ENCODE measurements at regions not wholly inside any gene's neighbourhood (a gene's known extent, or its start where the extent isn't known, plus 50 kb on each side); places are given as distances from the start of the nearest gene placed in this dataset.
"Not testable (repeated sequence)": the region's sequence is repeated elsewhere in the genome, so short reads cannot be mapped to it uniquely, and the experiment has no call there.

GRCh38 chr5:160494451-160494850, 72.8 kb downstream of the PTTG1 start:
- Histone ChIP-seq H3K9me3 (ENCODE audit: control insufficient read depth in 2 of 2, low read length in 2 of 2) (no peaks in the 10 kb centered on the region), H3K4me3 (ENCODE audit: low read length in 2 of 2) (no peak overlapping the region), H3K9ac (ENCODE audit: low read depth in 1 of 2, low read length in 2 of 2) (no peak overlapping the region), H3K27ac (ENCODE audit: low read depth in 2 of 2, low read length in 2 of 2) (no peak overlapping the region), H3K27me3 (ENCODE audit: control insufficient read depth in 2 of 2, insufficient read depth in 2 of 2, low read length in 2 of 2) (no peaks in the 10 kb centered on the region), H3K36me3 (ENCODE audit: control insufficient read depth in 2 of 2, insufficient read depth in 2 of 2, low read length in 2 of 2) (no peaks in the 10 kb centered on the region), H3K4me1 (ENCODE audit: control insufficient read depth in 2 of 2, insufficient read depth in 2 of 2, low read length in 2 of 2) (peaks cover 0 to 9% of the 10 kb centered on the region in 2 donors)

DNA sequence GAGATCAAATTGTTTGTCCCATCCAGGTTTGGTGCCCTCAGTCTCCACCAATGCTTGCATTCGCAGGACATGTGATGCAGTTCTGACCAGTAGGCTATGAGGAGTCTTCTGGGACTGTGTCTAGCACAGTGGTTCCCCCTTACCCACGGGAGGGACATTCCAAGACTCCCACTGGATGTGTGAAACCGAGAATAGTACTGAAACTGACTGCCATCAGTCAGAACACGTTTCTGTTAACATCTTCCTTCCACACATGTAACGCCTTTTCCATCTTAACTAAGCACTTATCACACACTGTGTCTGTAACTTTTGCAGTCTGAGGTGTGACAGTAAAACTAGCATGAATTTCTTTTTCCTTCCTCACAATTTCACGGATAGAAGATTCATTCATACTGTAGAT, 74.7 kb downstream of the PTTG1 start:
- no peak overlapping the region for H3K9ac ChIP-seq (ENCODE audit: low read depth in 1 of 2, low read length in 2 of 2)
- no peaks in the 10 kb centered on the region for H3K36me3 ChIP-seq (ENCODE audit: control insufficient read depth in 2 of 2, insufficient read depth in 2 of 2, low read length in 2 of 2)
- no peak overlapping the region for H3K4me3 ChIP-seq (ENCODE audit: low read length in 2 of 2)
- H3K27ac ChIP-seq (ENCODE audit: low read depth in 2 of 2, low read length in 2 of 2), result no peak overlapping the region
- peaks cover 0 to 10% of the 10 kb centered on the region in 2 donors for H3K4me1 ChIP-seq (ENCODE audit: control insufficient read depth in 2 of 2, insufficient read depth in 2 of 2, low read length in 2 of 2)
- H3K9me3 ChIP-seq (ENCODE audit: control insufficient read depth in 2 of 2, low read length in 2 of 2), result no peaks in the 10 kb centered on the region
- no peaks in the 10 kb centered on the region for H3K27me3 ChIP-seq (ENCODE audit: control insufficient read depth in 2 of 2, insufficient read depth in 2 of 2, low read length in 2 of 2)

- no peak overlapping the region for H3K4me3 ChIP-seq (ENCODE audit: low read length in 2 of 2)
- H3K4me1 ChIP-seq (ENCODE audit: control insufficient read depth in 2 of 2, insufficient read depth in 2 of 2, low read length in 2 of 2), result peaks cover 0 to 10% of the 10 kb centered on the region in 2 donors
- H3K27ac ChIP-seq (ENCODE audit: low read depth in 2 of 2, low read length in 2 of 2), result no peak overlapping the region
- no peaks in the 10 kb centered on the region for H3K9me3 ChIP-seq (ENCODE audit: control insufficient read depth in 2 of 2, low read length in 2 of 2)
- no peak overlapping the region for H3K9ac ChIP-seq (ENCODE audit: low read depth in 1 of 2, low read length in 2 of 2)
- no peaks in the 10 kb centered on the region for H3K27me3 ChIP-seq (ENCODE audit: control insufficient read depth in 2 of 2, insufficient read depth in 2 of 2, low read length in 2 of 2)
- no peaks in the 10 kb centered on the region for H3K36me3 ChIP-seq (ENCODE audit: control insufficient read depth in 2 of 2, insufficient read depth in 2 of 2, low read length in 2 of 2)
Observed at GRCh38 chr5:160496784-160497183, 75.1 kb downstream of the PTTG1 start.

DNA sequence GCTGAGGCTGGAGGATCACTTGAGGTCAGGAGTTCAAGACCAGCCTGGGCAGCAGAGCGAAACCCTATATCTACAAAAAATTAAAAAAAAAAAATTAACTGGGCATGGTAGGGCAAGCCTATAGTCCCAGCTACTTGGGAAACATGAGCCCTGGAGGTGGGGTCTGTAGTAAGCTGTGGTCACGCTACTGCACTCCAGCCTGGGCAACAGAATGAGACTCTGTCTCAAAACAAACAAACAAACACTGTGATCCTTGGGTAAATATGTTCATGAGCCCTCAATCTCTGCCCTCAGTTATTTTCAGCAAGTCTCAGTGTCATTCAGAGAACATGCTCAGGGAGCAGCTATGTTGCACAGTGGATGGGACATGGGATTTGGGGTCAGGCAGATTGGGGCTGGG, 76.2 kb downstream of the PTTG1 start:
- H3K9ac ChIP-seq (ENCODE audit: low read depth in 1 of 2, low read length in 2 of 2), result no peak overlapping the region
- H3K4me3 ChIP-seq (ENCODE audit: low read length in 2 of 2), result no peak overlapping the region
- no peaks in the 10 kb centered on the region for H3K27me3 ChIP-seq (ENCODE audit: control insufficient read depth in 2 of 2, insufficient read depth in 2 of 2, low read length in 2 of 2)

GRCh38 chr5:160498441-160499043, 76.9 kb downstream of the PTTG1 start:
- not testable (repeated sequence) for H3K4me3 ChIP-seq (ENCODE audit: low read length in 2 of 2); H3K9ac ChIP-seq (ENCODE audit: low read depth in 1 of 2, low read length in 2 of 2); H3K36me3 ChIP-seq (ENCODE audit: control insufficient read depth in 2 of 2, insufficient read depth in 2 of 2, low read length in 2 of 2); H3K27me3 ChIP-seq (ENCODE audit: control insufficient read depth in 2 of 2, insufficient read depth in 2 of 2, low read length in 2 of 2); H3K27ac ChIP-seq (ENCODE audit: low read depth in 2 of 2, low read length in 2 of 2); H3K9me3 ChIP-seq (ENCODE audit: control insufficient read depth in 2 of 2, low read length in 2 of 2); H3K4me1 ChIP-seq (ENCODE audit: control insufficient read depth in 2 of 2, insufficient read depth in 2 of 2, low read length in 2 of 2)

More for the DNA sequence above, 76.2 kb downstream of the PTTG1 start:
- Histone ChIP-seq H3K27ac (ENCODE audit: low read depth in 2 of 2, low read length in 2 of 2) (no peak overlapping the region), H3K36me3 (ENCODE audit: control insufficient read depth in 2 of 2, insufficient read depth in 2 of 2, low read length in 2 of 2) (no peaks in the 10 kb centered on the region), H3K4me1 (ENCODE audit: control insufficient read depth in 2 of 2, insufficient read depth in 2 of 2, low read length in 2 of 2) (peaks cover 0 to 10% of the 10 kb centered on the region in 2 donors), H3K9me3 (ENCODE audit: control insufficient read depth in 2 of 2, low read length in 2 of 2) (no peaks in the 10 kb centered on the region)

- Histone ChIP-seq H3K27ac (ENCODE audit: low read depth in 2 of 2, low read length in 2 of 2) (no peak overlapping the region), H3K36me3 (ENCODE audit: control insufficient read depth in 2 of 2, insufficient read depth in 2 of 2, low read length in 2 of 2) (no peaks in the 10 kb centered on the region), H3K27me3 (ENCODE audit: control insufficient read depth in 2 of 2, insufficient read depth in 2 of 2, low read length in 2 of 2) (no peaks in the 10 kb centered on the region), H3K4me3 (ENCODE audit: low read length in 2 of 2) (no peak overlapping the region), H3K9me3 (ENCODE audit: control insufficient read depth in 2 of 2, low read length in 2 of 2) (no peaks in the 10 kb centered on the region), H3K4me1 (ENCODE audit: control insufficient read depth in 2 of 2, insufficient read depth in 2 of 2, low read length in 2 of 2) (peaks cover 0 to 6% of the 10 kb centered on the region in 2 donors), H3K9ac (ENCODE audit: low read depth in 1 of 2, low read length in 2 of 2) (no peak overlapping the region)
Observed at GRCh38 chr5:160500786-160501779, 79.4 kb downstream of the PTTG1 start.

DNA sequence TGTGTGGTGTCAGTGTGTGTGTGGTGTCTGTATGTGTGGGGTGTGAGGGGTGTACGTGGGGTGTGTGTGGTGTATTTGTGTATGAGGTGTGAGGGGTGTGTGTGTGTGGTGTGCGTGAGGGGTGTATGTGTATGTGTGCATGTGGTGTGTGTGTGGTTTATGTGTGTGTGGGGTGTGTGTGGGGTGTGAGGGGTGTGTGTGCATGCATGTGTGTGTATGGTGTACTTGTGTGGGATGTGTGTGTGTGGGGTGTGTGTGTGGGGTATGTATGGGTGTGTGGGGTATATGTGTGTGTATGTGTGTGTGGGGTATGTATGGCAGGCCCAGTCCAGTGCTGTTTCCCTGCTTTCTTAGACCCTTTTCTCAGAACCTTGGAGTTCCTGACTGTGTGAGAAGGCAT, 83.3 kb downstream of the PTTG1 start:
- H3K9me3 ChIP-seq (ENCODE audit: control insufficient read depth in 2 of 2, low read length in 2 of 2), result no peaks in the 10 kb centered on the region
- no peaks in the 10 kb centered on the region for H3K36me3 ChIP-seq (ENCODE audit: control insufficient read depth in 2 of 2, insufficient read depth in 2 of 2, low read length in 2 of 2)
- no peak overlapping the region for H3K27ac ChIP-seq (ENCODE audit: low read depth in 2 of 2, low read length in 2 of 2)
- no peak overlapping the region for H3K4me3 ChIP-seq (ENCODE audit: low read length in 2 of 2)
- H3K9ac ChIP-seq (ENCODE audit: low read depth in 1 of 2, low read length in 2 of 2), result no peak overlapping the region
- H3K27me3 ChIP-seq (ENCODE audit: control insufficient read depth in 2 of 2, insufficient read depth in 2 of 2, low read length in 2 of 2), result no peaks in the 10 kb centered on the region
- H3K4me1 ChIP-seq (ENCODE audit: control insufficient read depth in 2 of 2, insufficient read depth in 2 of 2, low read length in 2 of 2), result no peaks in the 10 kb centered on the region

DNA sequence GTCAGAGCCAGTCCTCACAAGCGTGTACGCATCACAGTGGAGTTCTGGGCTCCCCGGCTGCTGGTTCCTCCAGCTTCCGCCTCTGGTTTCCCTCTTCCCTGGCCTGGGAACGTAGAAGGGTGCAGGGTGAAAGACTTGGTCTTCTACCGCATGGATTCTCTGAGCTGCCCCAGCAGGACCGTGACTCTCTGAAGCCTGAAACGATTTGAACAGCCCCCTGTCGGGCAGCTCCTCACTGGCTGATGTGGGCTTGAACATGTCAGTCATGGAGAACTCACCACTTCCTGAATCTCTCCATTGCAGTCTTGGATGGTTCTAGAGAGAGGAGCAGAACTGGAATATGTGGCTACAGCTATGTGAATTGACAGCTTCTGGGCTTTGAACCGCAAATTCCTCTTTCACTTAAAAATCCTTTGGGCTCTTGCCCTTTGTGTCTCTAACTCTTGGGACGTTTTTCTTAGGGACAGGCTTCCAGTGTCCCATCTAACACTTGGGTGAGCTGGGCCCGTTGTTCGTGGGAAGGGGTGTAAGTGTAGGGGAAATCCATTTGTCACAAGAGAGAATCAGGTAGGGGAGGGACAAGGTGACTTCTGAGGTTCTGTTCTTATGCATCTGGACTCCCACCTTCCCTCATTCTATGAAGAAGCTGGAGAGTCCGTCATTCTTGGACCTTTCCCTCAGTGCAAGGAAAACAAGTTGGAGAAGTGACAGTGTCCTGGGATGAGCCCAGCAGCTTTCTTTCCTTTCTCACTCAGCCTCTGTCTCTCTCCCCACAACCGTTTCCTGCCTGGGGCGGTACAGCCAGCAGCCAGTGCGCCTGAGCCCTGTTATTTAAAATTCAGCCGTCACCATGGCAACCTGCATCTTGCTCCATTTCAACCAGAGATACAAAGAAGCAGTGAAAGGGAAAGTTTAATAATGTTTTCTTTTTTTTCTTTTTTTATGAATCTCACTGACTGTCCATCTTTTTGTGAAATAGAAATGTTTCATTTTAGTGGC, 84.7 kb downstream of the PTTG1 start:
- no peaks in the 10 kb centered on the region for H3K27me3 ChIP-seq (ENCODE audit: control insufficient read depth in 2 of 2, insufficient read depth in 2 of 2, low read length in 2 of 2)
- no peak overlapping the region for H3K4me3 ChIP-seq (ENCODE audit: low read length in 2 of 2)
- no peaks in the 10 kb centered on the region for H3K4me1 ChIP-seq (ENCODE audit: control insufficient read depth in 2 of 2, insufficient read depth in 2 of 2, low read length in 2 of 2)
- H3K9ac ChIP-seq (ENCODE audit: low read depth in 1 of 2, low read length in 2 of 2), result peak overlapping the region in 1 of 2 donors; percentile 32
- H3K36me3 ChIP-seq (ENCODE audit: control insufficient read depth in 2 of 2, insufficient read depth in 2 of 2, low read length in 2 of 2), result no peaks in the 10 kb centered on the region
- peak overlapping the region; percentile 11 to 48 for H3K27ac ChIP-seq (ENCODE audit: low read depth in 2 of 2, low read length in 2 of 2)
- H3K9me3 ChIP-seq (ENCODE audit: control insufficient read depth in 2 of 2, low read length in 2 of 2), result no peaks in the 10 kb centered on the region

GRCh38 chr5:160507221-160507721, 85.6 kb downstream of the PTTG1 start:
- Histone ChIP-seq H3K36me3 (ENCODE audit: control insufficient read depth in 2 of 2, insufficient read depth in 2 of 2, low read length in 2 of 2) (no peaks in the 10 kb centered on the region), H3K27me3 (ENCODE audit: control insufficient read depth in 2 of 2, insufficient read depth in 2 of 2, low read length in 2 of 2) (no peaks in the 10 kb centered on the region), H3K4me3 (ENCODE audit: low read length in 2 of 2) (no peak overlapping the region), H3K27ac (ENCODE audit: low read depth in 2 of 2, low read length in 2 of 2) (no peak overlapping the region), H3K9me3 (ENCODE audit: control insufficient read depth in 2 of 2, low read length in 2 of 2) (no peaks in the 10 kb centered on the region), H3K4me1 (ENCODE audit: control insufficient read depth in 2 of 2, insufficient read depth in 2 of 2, low read length in 2 of 2) (no peaks in the 10 kb centered on the region), H3K9ac (ENCODE audit: low read depth in 1 of 2, low read length in 2 of 2) (no peak overlapping the region)

All from mucosa of rectum (tissue), 2 donors.